HCT116 (cell line): ENCODE measurements at regions not wholly inside any gene's neighbourhood (a gene's known extent, or its start where the extent isn't known, plus 50 kb on each side); places are given as distances from the start of the nearest gene placed in this dataset.

Experiments used
- ATAC-seq: fragments of 200-7000 bp; cut with Tn5 transposase; 2 replicates; pipeline ENCODE4 v1.9.1; 2020; ENCODE audit warnings: mild to moderate bottlenecking, moderate library complexity
- BruUV-seq: library from RNA; stranded (reverse); fragments of 400-500 nt; replicated peaks from 2 replicates; lab custom pipeline; 2021; lab: Mats Ljungman, UMichigan
- CTCF ChIA-PET: fragments of 300-600 bp; sonication (Branson Sonifier 250); formaldehyde crosslinking; loops from one replicate; lab custom pipeline; 2021; ENCODE audit warnings: antibody characterized with exemption; lab: Charles Lee
- POLR2A ChIA-PET: fragments of 300-600, 350-600 bp; sonication (Branson Sonifier 250); formaldehyde crosslinking; loops from one replicate; lab custom pipeline; 2021; ENCODE audit warnings: antibody characterized with exemption; lab: Charles Lee
- RAD21 ChIA-PET, 2 experiments: fragments of 300-600 bp; sonication (Branson Sonifier 250); formaldehyde crosslinking; loops; one replicate each; lab custom pipeline; 2023; ENCODE audit warnings: low total read pairs in 2 of 2; ENCODE audit not compliant: uncharacterized antibody in 2 of 2, unreplicated experiment in 2 of 2, low non-redundant PET in 1 of 2; lab: Charles Lee
- DNase-seq: peaks from one replicate; pipeline ENCODE4 v3.0.0-alpha.2; 2010; ENCODE audit warnings: low read depth, low spot score
- H2AFZ ChIP-seq: fragments of 200-600 bp; shearing (Covaris generic), sonication (generic); 2 replicates; pipeline ENCODE4 v1.6.1; 2017; ENCODE audit warnings: low read depth, mixed run types, mixed read lengths, antibody characterized with exemption, low read length; ENCODE audit not compliant: poor library complexity, severe bottlenecking
- H3K27ac ChIP-seq: 2 replicates; pipeline ENCODE4 v1.5.1; 2012; ENCODE audit warnings: low read depth, low read length
- H3K27me3 ChIP-seq: fragments of 200-600 bp; sonication (generic); 2 replicates; pipeline ENCODE4 v1.6.1; 2016; ENCODE audit warnings: mixed run types, low read length, mixed read lengths; ENCODE audit not compliant: insufficient read depth
- H3K36me3 ChIP-seq, 2 experiments: fragments of 200-500 bp in 1 of 2; fragments of 200-600 bp in 1 of 2; sonication (Bioruptor generic) in 1 of 2; sonication (generic) in 1 of 2; 2 replicates each; pipeline versions ENCODE4 v1.5.1 to v1.6.1; 2014 to 2016; ENCODE audit warnings: low read length in 2 of 2, inconsistent platforms in 1 of 2, mixed read lengths in 1 of 2, mixed run types in 1 of 2; ENCODE audit not compliant: insufficient read depth in 2 of 2, control insufficient read depth in 1 of 2
- H3K4me1 ChIP-seq, 2 experiments: fragments of 200-600 bp in 1 of 2; sonication (generic) in 1 of 2; 2 replicates each; pipeline versions ENCODE4 v1.5.1 to v1.6.1; 2012 to 2017; ENCODE audit warnings: low read length in 2 of 2, inconsistent platforms in 1 of 2, mild to moderate bottlenecking in 1 of 2, mixed read lengths in 1 of 2, mixed run types in 1 of 2, moderate library complexity in 1 of 2; ENCODE audit not compliant: insufficient read depth in 2 of 2, control insufficient read depth in 1 of 2
- H3K4me2 ChIP-seq: fragments of 200-600 bp; sonication (generic); 2 replicates; pipeline ENCODE4 v1.6.1; 2017; ENCODE audit warnings: mixed run types, low read length, mixed read lengths
- H3K4me3 ChIP-seq, 2 experiments: fragments of 200-600 bp in 1 of 2; sonication (generic) in 1 of 2; replicated peaks in 1 of 2; 2 replicates each; pipeline ENCODE4 v1.5.1; 2011 to 2016; ENCODE audit warnings: low read length in 2 of 2, control low read depth in 1 of 2, low read depth in 1 of 2, mild to moderate bottlenecking in 1 of 2, mixed read lengths in 1 of 2, mixed run types in 1 of 2
- H3K79me2 ChIP-seq: fragments of 200-600 bp; sonication (generic); 2 replicates; pipeline ENCODE4 v1.6.1; 2017; ENCODE audit warnings: mild to moderate bottlenecking, mixed run types, low read length, moderate library complexity, mixed read lengths; ENCODE audit not compliant: insufficient read depth
- H3K9ac ChIP-seq: fragments of 200-600 bp; sonication (generic); 2 replicates; pipeline ENCODE4 v1.6.1; 2016; ENCODE audit warnings: low read length, mixed read lengths
- H3K9me2 ChIP-seq: fragments of 200-600 bp; sonication (generic), shearing (Covaris generic); 2 replicates; pipeline ENCODE4 v1.6.1; 2017; ENCODE audit warnings: mixed run types, mild to moderate bottlenecking, moderate library complexity; ENCODE audit not compliant: insufficient read depth
- H3K9me3 ChIP-seq, 2 experiments: fragments of 200-500 bp in 1 of 2; fragments of 200-600 bp in 1 of 2; sonication (Bioruptor generic) in 1 of 2; sonication (generic) in 1 of 2; 2 replicates each; pipeline ENCODE4 v1.6.1; 2014 to 2017; ENCODE audit warnings: low read length in 2 of 2, mixed read lengths in 2 of 2, inconsistent platforms in 1 of 2, low read depth in 1 of 2, mild to moderate bottlenecking in 1 of 2, mixed run types in 1 of 2, moderate library complexity in 1 of 2; ENCODE audit not compliant: control insufficient read depth in 1 of 2, insufficient read depth in 1 of 2
- H4K20me1 ChIP-seq: fragments of 200-600 bp; sonication (generic), shearing (Covaris generic); 2 replicates; pipeline ENCODE4 v1.6.1; 2017; ENCODE audit warnings: mixed run types, mild to moderate bottlenecking, moderate library complexity; ENCODE audit not compliant: insufficient read depth
- ATF3 ChIP-seq: IDR thresholded peaks from 2 replicates; pipeline ENCODE4 v1.6.1; 2012
- CBX3 ChIP-seq: IDR thresholded peaks from 2 replicates; pipeline ENCODE4 v1.6.1; 2012; ENCODE audit warnings: low read depth
- CEBPB ChIP-seq: IDR thresholded peaks from 2 replicates; pipeline ENCODE4 v1.6.1; 2012; ENCODE audit warnings: low read depth
- ELF1 ChIP-seq: IDR thresholded peaks from 2 replicates; pipeline ENCODE4 v1.6.1; 2012; ENCODE audit warnings: low read depth, borderline replicate concordance
- EZH2 ChIP-seq: fragments of 200-600 bp; sonication (generic); IDR thresholded peaks from 2 replicates; pipeline ENCODE4 v1.6.1; 2017; ENCODE audit warnings: antibody characterized with exemption, mixed run types
- FOSL1 ChIP-seq: IDR thresholded peaks from 2 replicates; pipeline ENCODE4 v1.6.1; 2012; ENCODE audit warnings: low read depth
- POLR2AphosphoS5 ChIP-seq: IDR thresholded peaks from 2 replicates; pipeline ENCODE4 v1.6.1; 2011; ENCODE audit warnings: mild to moderate bottlenecking, low read depth, low read length, moderate library complexity
- RAD21 ChIP-seq: IDR thresholded peaks from 2 replicates; pipeline ENCODE4 v1.6.1; 2012; ENCODE audit warnings: low read depth, mild to moderate bottlenecking
- SP1 ChIP-seq: IDR thresholded peaks from 2 replicates; pipeline ENCODE4 v1.6.1; 2012; ENCODE audit warnings: low read depth
- SRF ChIP-seq: IDR thresholded peaks from 2 replicates; pipeline ENCODE4 v1.6.1; 2012; ENCODE audit warnings: low read depth
- TCF7L2 ChIP-seq: IDR thresholded peaks from 2 replicates; pipeline ENCODE4 v1.7.0; 2011; ENCODE audit warnings: borderline replicate concordance, inconsistent platforms; ENCODE audit not compliant: insufficient read depth, insufficient read length; ENCODE audit errors: extremely low read depth
- YY1 ChIP-seq: IDR thresholded peaks from 2 replicates; pipeline ENCODE4 v1.6.1; 2011; ENCODE audit warnings: low read length, low read depth, moderate library complexity, mild to moderate bottlenecking; ENCODE audit not compliant: insufficient replicate concordance; ENCODE audit errors: extremely low read depth
- ZBTB33 ChIP-seq: IDR thresholded peaks from 2 replicates; pipeline ENCODE4 v1.6.1; 2011; ENCODE audit warnings: mild to moderate bottlenecking, low read length, moderate library complexity; ENCODE audit not compliant: insufficient replicate concordance; ENCODE audit errors: extremely low read depth
- ZNF274 ChIP-seq: fragments of 200-500 bp; sonication (Bioruptor generic); IDR thresholded peaks from 2 replicates; pipeline ENCODE4 v1.6.1; 2014; ENCODE audit warnings: mild to moderate bottlenecking, low read depth, low read length, inconsistent platforms
- intact Hi-C: fragments of 100-400 bp; cut with micrococcal nuclease; formaldehyde crosslinking; loops from 2 replicates; pipeline ENCODE4 v1.10.0; 2022
- TF ChIP-seq, protein P1 (sequence below), 3 experiments: fragments of 200-600 bp in 1 of 3; sonication (generic) in 1 of 3; IDR thresholded peaks in 2 of 3; conservative IDR thresholded peaks in 1 of 3; 2 replicates each; pipeline ENCODE4 v1.5.1; 2012 to 2017; ENCODE audit warnings: low read depth in 2 of 3, low read length in 2 of 3, antibody characterized with exemption in 1 of 3, borderline replicate concordance in 1 of 3, control low read depth in 1 of 3, mild to moderate bottlenecking in 1 of 3, mixed read lengths in 1 of 3, mixed run types in 1 of 3, moderate library complexity in 1 of 3; ENCODE audit not compliant: insufficient read depth in 1 of 3
- TF ChIP-seq, protein P2 (sequence below): IDR thresholded peaks from 2 replicates; pipeline ENCODE4 v1.6.1; 2012; ENCODE audit warnings: low read depth

- Histone ChIP-seq H3K27ac (no peak overlapping the region), H3K4me2 (no peak overlapping the region), H3K4me3 (no peak overlapping the region), H3K79me2 (no peaks in the 10 kb centered on the region), H2AFZ (no peak overlapping the region), H3K27me3 (no peaks in the 10 kb centered on the region), H3K9me2 (no peaks in the 10 kb centered on the region), H3K9ac (no peak overlapping the region), H3K9me3 (no peaks in the 10 kb centered on the region), H3K4me1 (peaks cover 0 to 8% of the 10 kb centered on the region in 2 experiments; a peak in 1 of 4 replicates), H4K20me1 (no peaks in the 10 kb centered on the region)
- ChIA-PET RAD21 (no interaction called here), POLR2A (no interaction called here), CTCF (no interaction called here)
- BruUV-seq = no TSS peak
- intact Hi-C loops = no loop called here
- DNase-seq = no peak
- no peak for ATAC-seq
- TF ChIP-seq RAD21 (no peak), FOSL1 (no peak), ZNF274 (no peak), YY1 (no peak), ELF1 (no peak), TCF7L2 (no peak), CBX3 (no peak), SRF (no peak), EZH2 (no peak), POLR2AphosphoS5 (no peak), CEBPB (no peak), ZBTB33 (no peak), SP1 (no peak), ATF3 (no peak)
- TF ChIP-seq, protein P1, sequence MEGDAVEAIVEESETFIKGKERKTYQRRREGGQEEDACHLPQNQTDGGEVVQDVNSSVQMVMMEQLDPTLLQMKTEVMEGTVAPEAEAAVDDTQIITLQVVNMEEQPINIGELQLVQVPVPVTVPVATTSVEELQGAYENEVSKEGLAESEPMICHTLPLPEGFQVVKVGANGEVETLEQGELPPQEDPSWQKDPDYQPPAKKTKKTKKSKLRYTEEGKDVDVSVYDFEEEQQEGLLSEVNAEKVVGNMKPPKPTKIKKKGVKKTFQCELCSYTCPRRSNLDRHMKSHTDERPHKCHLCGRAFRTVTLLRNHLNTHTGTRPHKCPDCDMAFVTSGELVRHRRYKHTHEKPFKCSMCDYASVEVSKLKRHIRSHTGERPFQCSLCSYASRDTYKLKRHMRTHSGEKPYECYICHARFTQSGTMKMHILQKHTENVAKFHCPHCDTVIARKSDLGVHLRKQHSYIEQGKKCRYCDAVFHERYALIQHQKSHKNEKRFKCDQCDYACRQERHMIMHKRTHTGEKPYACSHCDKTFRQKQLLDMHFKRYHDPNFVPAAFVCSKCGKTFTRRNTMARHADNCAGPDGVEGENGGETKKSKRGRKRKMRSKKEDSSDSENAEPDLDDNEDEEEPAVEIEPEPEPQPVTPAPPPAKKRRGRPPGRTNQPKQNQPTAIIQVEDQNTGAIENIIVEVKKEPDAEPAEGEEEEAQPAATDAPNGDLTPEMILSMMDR (IDR thresholded peaks at IDR 0.05 in 2 of 3, conservative IDR thresholded peaks at IDR 0.05 in 1 of 3; ENCODE audit: borderline replicate concordance in 1 of 3, insufficient read depth in 1 of 3, low read depth in 2 of 3, low read length in 2 of 3) = no peak
- TF ChIP-seq, protein P2, sequence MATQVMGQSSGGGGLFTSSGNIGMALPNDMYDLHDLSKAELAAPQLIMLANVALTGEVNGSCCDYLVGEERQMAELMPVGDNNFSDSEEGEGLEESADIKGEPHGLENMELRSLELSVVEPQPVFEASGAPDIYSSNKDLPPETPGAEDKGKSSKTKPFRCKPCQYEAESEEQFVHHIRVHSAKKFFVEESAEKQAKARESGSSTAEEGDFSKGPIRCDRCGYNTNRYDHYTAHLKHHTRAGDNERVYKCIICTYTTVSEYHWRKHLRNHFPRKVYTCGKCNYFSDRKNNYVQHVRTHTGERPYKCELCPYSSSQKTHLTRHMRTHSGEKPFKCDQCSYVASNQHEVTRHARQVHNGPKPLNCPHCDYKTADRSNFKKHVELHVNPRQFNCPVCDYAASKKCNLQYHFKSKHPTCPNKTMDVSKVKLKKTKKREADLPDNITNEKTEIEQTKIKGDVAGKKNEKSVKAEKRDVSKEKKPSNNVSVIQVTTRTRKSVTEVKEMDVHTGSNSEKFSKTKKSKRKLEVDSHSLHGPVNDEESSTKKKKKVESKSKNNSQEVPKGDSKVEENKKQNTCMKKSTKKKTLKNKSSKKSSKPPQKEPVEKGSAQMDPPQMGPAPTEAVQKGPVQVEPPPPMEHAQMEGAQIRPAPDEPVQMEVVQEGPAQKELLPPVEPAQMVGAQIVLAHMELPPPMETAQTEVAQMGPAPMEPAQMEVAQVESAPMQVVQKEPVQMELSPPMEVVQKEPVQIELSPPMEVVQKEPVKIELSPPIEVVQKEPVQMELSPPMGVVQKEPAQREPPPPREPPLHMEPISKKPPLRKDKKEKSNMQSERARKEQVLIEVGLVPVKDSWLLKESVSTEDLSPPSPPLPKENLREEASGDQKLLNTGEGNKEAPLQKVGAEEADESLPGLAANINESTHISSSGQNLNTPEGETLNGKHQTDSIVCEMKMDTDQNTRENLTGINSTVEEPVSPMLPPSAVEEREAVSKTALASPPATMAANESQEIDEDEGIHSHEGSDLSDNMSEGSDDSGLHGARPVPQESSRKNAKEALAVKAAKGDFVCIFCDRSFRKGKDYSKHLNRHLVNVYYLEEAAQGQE = no peak
- TF ChIP-seq, all 23 proteins: peak for 0
- no peaks in the 10 kb centered on the region for H3K36me3 ChIP-seq
These were observed 86.3 kb downstream of the SOX4 start for GRCh38 chr6:21679761-21680265.
